CD4-positive, alpha-beta memory T cell (primary cell): ENCODE measurements at regions not wholly inside any gene's neighbourhood (a gene's known extent, or its start where the extent isn't known, plus 50 kb on each side); places are given as distances from the start of the nearest gene placed in this dataset.

Experiments
- CTCF ChIA-PET: fragments of 350-600 bp; sonication (Branson Sonifier 250); formaldehyde crosslinking; loops from one replicate; lab custom pipeline; 2021; ENCODE audit warnings: inconsistent platforms; ENCODE audit not compliant: partially characterized antibody; lab: Charles Lee
- POLR2A ChIA-PET: fragments of 350-600 bp; sonication (Branson Sonifier 250); formaldehyde crosslinking; loops from one replicate; lab custom pipeline; 2021; ENCODE audit not compliant: partially characterized antibody; lab: Charles Lee
- DNase-seq, 5 donors: peaks; one replicate each; pipeline versions ENCODE4 v3.0.0 to v3.0.0-alpha.2; 2020 to 2022; ENCODE audit warnings: mixed read lengths in 1 of 5
- H3K27ac ChIP-seq: one replicate; pipeline ENCODE4 v1.7.0; 2013; ENCODE audit warnings: low read depth, low read length
- H3K27me3 ChIP-seq: 2 replicates; pipeline ENCODE4 v1.7.0; 2013; ENCODE audit warnings: mild to moderate bottlenecking, low read length, moderate library complexity; ENCODE audit not compliant: insufficient read depth
- H3K36me3 ChIP-seq: 2 replicates; pipeline ENCODE4 v1.7.0; 2013; ENCODE audit warnings: mild to moderate bottlenecking, low read length, moderate library complexity; ENCODE audit not compliant: insufficient read depth
- H3K4me1 ChIP-seq: 2 replicates; pipeline ENCODE4 v1.7.0; 2013; ENCODE audit warnings: mild to moderate bottlenecking, low read length, moderate library complexity; ENCODE audit not compliant: insufficient read depth
- H3K4me3 ChIP-seq, 2 donors: one replicate each; pipeline ENCODE4 v1.7.0; 2013; ENCODE audit warnings: low read length in 2 of 2, mild to moderate bottlenecking in 1 of 2
- H3K9me3 ChIP-seq, 2 donors: one replicate each; pipeline ENCODE4 v1.7.0; 2013; ENCODE audit warnings: low read length in 2 of 2, control low read depth in 1 of 2; ENCODE audit not compliant: control insufficient read depth in 1 of 2
- H3K27ac Mint-ChIP-seq, 7 donors: one replicate each; pipeline ENCODE4 v1.8.0; 2020 to 2021; ENCODE audit warnings: mixed read lengths in 7 of 7, mild to moderate bottlenecking in 6 of 7, inconsistent platforms in 3 of 7, moderate library complexity in 3 of 7
- H3K27me3 Mint-ChIP-seq, 2 donors: one replicate each; pipeline ENCODE4 v1.8.0; 2020 to 2021; ENCODE audit warnings: mixed read lengths in 2 of 2
- H3K36me3 Mint-ChIP-seq, 2 donors: one replicate each; pipeline ENCODE4 v1.8.0; 2020 to 2021; ENCODE audit warnings: mixed read lengths in 2 of 2, inconsistent platforms in 1 of 2, mild to moderate bottlenecking in 1 of 2
- H3K4me1 Mint-ChIP-seq, 4 donors: one replicate each; pipeline ENCODE4 v1.8.0; 2020 to 2021; ENCODE audit warnings: mixed read lengths in 4 of 4, mild to moderate bottlenecking in 1 of 4
- H3K4me3 Mint-ChIP-seq, 8 donors: one replicate each; pipeline ENCODE4 v1.8.0; 2020 to 2021; ENCODE audit warnings: mixed read lengths in 8 of 8, mild to moderate bottlenecking in 7 of 8, moderate library complexity in 6 of 8, inconsistent platforms in 3 of 8
- H3K9me3 Mint-ChIP-seq, 8 donors: one replicate each; pipeline ENCODE4 v1.8.0; 2020 to 2021; ENCODE audit warnings: mixed read lengths in 8 of 8, mild to moderate bottlenecking in 5 of 8, inconsistent platforms in 3 of 8, moderate library complexity in 1 of 8
- intact Hi-C: fragments of 100-400 bp; cut with micrococcal nuclease; formaldehyde crosslinking; loops from one replicate; pipeline ENCODE4 v1.15.1; 2023

DNA sequence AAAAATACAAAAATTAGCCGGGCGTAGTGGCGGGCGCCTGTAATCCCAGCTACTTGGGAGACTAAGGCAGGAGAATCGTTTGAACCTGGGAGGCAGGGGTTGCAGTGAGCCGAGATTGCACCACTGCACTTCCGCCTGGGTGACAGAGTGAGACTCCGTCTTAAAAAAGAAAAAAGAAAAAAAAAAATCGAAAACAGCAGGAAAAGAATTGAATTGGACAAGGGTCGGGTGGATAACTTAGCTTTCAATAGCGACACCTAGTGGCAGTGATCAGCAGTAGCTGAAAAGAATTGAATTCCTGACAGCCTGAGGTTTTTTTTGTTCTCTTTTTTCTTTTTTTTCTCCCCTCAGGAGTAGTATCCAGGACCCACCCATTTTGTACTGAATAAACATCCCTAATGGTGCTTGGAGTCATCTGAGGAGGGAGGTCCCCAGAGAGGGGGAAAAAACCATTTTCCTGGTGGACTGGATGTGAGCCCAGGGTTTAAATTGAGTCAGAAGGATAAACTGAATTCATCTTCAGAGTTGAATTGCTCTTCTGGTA, 55.1 kb downstream of the CYCS start:
- POLR2A ChIA-PET = interaction anchor here (0.6 to 1.7 kb wide), 8 partner anchors 42 to 257 kb away, joined by 3 to 30 read pairs (median 5); partner anchors contain the start of gene OSBPL3
- CTCF ChIA-PET = interaction anchor here (0.6 to 8.2 kb wide), 30 partner anchors 8 to 262 kb away, joined by 3 to 123 read pairs (median 6); partner anchors contain the start of genes CYCS and OSBPL3

DNA sequence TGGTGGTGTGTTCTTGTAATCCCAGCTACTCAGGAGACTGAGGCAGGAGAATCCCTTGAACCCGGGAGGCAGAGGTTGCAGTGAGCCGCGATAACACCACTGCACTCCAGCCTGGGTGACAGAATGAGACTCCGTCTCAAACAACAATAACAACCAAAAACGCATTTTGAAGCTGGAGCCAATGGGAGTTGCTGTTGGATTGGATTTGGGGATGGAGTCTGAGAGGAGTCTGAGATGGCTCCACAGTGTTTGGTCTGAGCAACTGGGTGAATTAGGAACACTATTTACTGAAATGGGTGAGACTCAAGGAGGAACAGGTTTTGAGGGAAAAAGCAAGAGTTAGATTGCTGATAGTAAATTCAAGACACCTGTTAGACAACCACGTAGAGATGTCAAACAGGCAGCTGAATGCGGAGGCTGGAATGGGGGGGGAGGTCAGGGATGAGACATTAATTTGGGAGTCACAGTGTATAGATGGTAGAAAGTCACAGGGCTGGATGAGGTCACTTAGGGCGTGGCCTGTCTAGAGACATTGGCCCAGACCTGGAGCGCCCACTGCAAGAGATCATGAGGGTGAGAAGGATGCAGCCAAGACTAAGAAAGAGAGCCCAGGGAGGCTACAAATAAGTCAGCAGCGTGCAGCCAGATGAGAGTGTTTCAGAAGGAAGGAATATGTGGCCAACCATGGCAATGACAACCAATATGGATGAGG, 56.4 kb downstream of the CYCS start:
- H3K4me3 Mint-ChIP-seq = no peak overlapping the region
- H3K36me3 Mint-ChIP-seq = no peaks in the 10 kb centered on the region
- DNase-seq = no peak
- H3K27ac ChIP-seq = no peak overlapping the region
- H3K27me3 Mint-ChIP-seq = peaks cover 0 to 1% of the 10 kb centered on the region in 2 donors
- peaks cover 0 to 7% (median 4%) of the 10 kb centered on the region in 4 donors for H3K4me1 Mint-ChIP-seq
- peak overlapping the region in 5 of 7 donors; percentile 37 to 72 (median 58) for H3K27ac Mint-ChIP-seq
- CTCF ChIA-PET = interaction anchor here (0.8 to 8.8 kb wide), 13 partner anchors 23 to 254 kb away, joined by 3 to 73 read pairs (median 4); partner anchors contain the start of gene OSBPL3
- intact Hi-C loops = no loop called here
- H3K9me3 ChIP-seq = no peaks in the 10 kb centered on the region
- no peaks in the 10 kb centered on the region for H3K27me3 ChIP-seq
- no peak overlapping the region for H3K4me3 ChIP-seq
- H3K4me1 ChIP-seq = peaks cover 5% of the 10 kb centered on the region
- POLR2A ChIA-PET = interaction anchor here (0.6 to 2.9 kb wide), 4 partner anchors 40 to 248 kb away, joined by 3 to 11 read pairs (median 8); partner anchors contain the start of gene OSBPL3
- no peaks in the 10 kb centered on the region for H3K36me3 ChIP-seq
- no peaks in the 10 kb centered on the region for H3K9me3 Mint-ChIP-seq

More for the DNA sequence above, 55.1 kb downstream of the CYCS start:
- H3K27ac ChIP-seq = no peak overlapping the region
- peak; percentile 43 to 57 (median 54) for DNase-seq
- H3K4me3 ChIP-seq = no peak overlapping the region
- peaks cover 5% of the 10 kb centered on the region for H3K4me1 ChIP-seq
- H3K9me3 Mint-ChIP-seq = no peaks in the 10 kb centered on the region
- H3K9me3 ChIP-seq = no peaks in the 10 kb centered on the region
- H3K36me3 Mint-ChIP-seq = no peaks in the 10 kb centered on the region
- no peaks in the 10 kb centered on the region for H3K36me3 ChIP-seq
- intact Hi-C loops = loop anchor here (1.0 to 5.0 kb wide), 5 partner anchors 42 to 258 kb away; no protein-coding TSS in a partner anchor
- no peaks in the 10 kb centered on the region for H3K27me3 Mint-ChIP-seq
- H3K27me3 ChIP-seq = no peaks in the 10 kb centered on the region
- H3K4me3 Mint-ChIP-seq = no peak overlapping the region
- H3K27ac Mint-ChIP-seq = peak overlapping the region in 2 of 7 donors; percentile 44 to 51
- peaks cover 0 to 7% (median 4%) of the 10 kb centered on the region in 4 donors for H3K4me1 Mint-ChIP-seq

DNA sequence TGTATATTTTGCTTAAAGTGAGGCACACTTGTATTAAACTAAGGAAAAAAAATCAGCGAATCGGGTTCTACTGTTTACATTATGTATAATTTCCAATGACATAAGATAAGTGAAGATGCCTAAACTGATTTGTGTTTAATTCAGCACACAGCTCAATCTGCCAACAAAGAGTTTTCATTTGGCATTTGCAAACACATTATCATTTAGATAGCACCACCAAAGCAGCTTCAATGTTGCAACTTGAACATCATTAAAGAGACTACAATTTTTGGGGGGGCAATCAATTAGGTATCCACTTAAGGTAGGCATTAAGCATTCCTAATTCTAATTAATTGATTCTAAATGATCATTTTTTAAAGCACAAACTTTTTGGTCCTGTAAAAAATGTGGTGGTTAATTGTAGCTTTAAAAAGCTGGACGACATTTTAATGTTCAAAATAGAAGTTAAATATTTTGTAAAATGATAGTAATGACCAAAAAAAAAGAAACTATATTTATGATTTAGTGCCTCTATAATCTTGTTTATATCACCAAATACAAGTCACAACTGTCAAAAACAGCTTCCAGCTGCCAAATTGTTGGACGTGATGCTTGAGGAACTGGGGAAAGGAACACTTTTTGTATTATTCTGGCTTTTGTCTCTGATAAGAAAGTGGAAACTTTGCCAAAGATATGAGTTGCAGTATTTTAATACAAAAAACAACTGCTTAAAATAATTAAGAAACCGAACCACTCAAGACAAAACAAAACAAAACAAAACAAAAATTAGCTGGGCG, 57.1 kb downstream of the CYCS start:
- no peaks in the 10 kb centered on the region for H3K36me3 Mint-ChIP-seq
- no peak overlapping the region for H3K27ac ChIP-seq
- no peaks in the 10 kb centered on the region for H3K9me3 Mint-ChIP-seq
- H3K9me3 ChIP-seq = no peaks in the 10 kb centered on the region
- no peaks in the 10 kb centered on the region for H3K36me3 ChIP-seq
- no peaks in the 10 kb centered on the region for H3K27me3 ChIP-seq
- peaks cover 5% of the 10 kb centered on the region for H3K4me1 ChIP-seq
- ChIA-PET POLR2A (interaction anchor here (0.6 to 2.9 kb wide), 4 partner anchors 39 to 247 kb away, joined by 3 to 9 read pairs (median 5); partner anchors contain the start of gene OSBPL3), CTCF (interaction anchor here (0.8 to 8.8 kb wide), 15 partner anchors 9 to 254 kb away, joined by 3 to 73 read pairs (median 4); partner anchors contain the start of gene OSBPL3)
- H3K27me3 Mint-ChIP-seq = peaks cover 0 to 1% of the 10 kb centered on the region in 2 donors
- no peak overlapping the region for H3K4me3 ChIP-seq
- no peak overlapping the region for H3K27ac Mint-ChIP-seq
- H3K4me3 Mint-ChIP-seq = no peak overlapping the region
- intact Hi-C loops = no loop called here
- H3K4me1 Mint-ChIP-seq = peaks cover 0 to 7% (median 4%) of the 10 kb centered on the region in 4 donors
- DNase-seq = no peak

DNA sequence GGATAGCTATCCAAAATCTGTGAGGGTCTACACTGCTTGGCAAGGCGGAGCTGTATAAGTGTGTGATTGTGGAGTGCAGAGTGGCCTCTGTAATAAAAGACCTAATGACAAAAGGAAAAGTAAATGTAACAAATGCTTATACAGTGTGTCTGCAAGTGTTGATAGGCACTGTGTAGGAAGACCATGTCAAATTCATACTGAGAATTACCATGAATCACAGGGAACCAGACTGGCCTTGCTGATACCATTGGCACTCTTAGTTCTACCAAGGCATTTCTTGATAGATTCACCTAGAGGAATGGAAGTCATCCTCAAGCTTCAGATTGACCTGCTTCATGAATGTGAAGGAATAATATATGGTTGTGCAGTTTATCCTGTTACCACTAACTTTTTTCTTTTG, 58.8 kb downstream of the CYCS start:
- POLR2A ChIA-PET = interaction anchor here (2.9 kb wide), 1 partner anchor 87 kb away, joined by 9 read pairs; the partner anchor contains the start of gene OSBPL3
- H3K27me3 Mint-ChIP-seq = peaks cover 0 to 1% of the 10 kb centered on the region in 2 donors

DNA sequence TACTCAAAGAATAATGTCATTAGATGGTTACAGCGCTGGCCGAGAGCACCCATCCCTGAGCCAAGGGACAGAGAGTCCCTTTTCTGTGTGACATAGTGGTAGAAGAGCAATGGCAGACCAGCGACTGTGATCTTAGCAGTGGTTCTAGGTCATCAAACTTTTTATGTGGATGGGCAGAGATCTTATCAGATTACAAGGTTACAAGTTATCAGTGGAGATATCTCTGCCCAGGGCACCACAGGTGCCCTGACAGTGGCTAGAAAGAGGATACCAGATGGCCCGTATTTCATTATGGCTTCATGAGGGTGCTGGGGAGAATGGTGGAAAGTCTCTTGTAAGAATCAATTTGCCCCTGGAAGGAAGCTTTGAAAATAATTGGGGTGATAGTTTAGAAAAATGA, 62.7 kb downstream of the CYCS start:
- H3K27ac Mint-ChIP-seq = peak overlapping the region in 1 of 7 donors; percentile 43
- H3K27me3 Mint-ChIP-seq = peaks cover 1% of the 10 kb centered on the region in 2 donors
- intact Hi-C loops = no loop called here
- Histone ChIP-seq H3K36me3 (no peaks in the 10 kb centered on the region), H3K27me3 (no peaks in the 10 kb centered on the region), H3K4me3 (no peak overlapping the region), H3K27ac (no peak overlapping the region), H3K4me1 (no peaks in the 10 kb centered on the region), H3K9me3 (no peaks in the 10 kb centered on the region)
- H3K4me1 Mint-ChIP-seq = no peaks in the 10 kb centered on the region
- ChIA-PET CTCF (interaction anchor here (0.9 to 8.8 kb wide), 6 partner anchors 30 to 248 kb away, joined by 3 to 73 read pairs (median 3); no protein-coding TSS in a partner anchor), POLR2A (interaction anchor here (0.8 to 2.0 kb wide), 2 partner anchors 34 to 81 kb away, joined by 3 to 7 read pairs; no protein-coding TSS in a partner anchor)
- H3K4me3 Mint-ChIP-seq = no peak overlapping the region
- no peaks in the 10 kb centered on the region for H3K36me3 Mint-ChIP-seq
- DNase-seq = no peak
- H3K9me3 Mint-ChIP-seq = peaks cover 0 to 4% (median 0%) of the 10 kb centered on the region in 8 donors

More for the DNA sequence above, 58.8 kb downstream of the CYCS start:
- H3K36me3 Mint-ChIP-seq = no peaks in the 10 kb centered on the region
- H3K4me1 Mint-ChIP-seq = peaks cover 0 to 7% (median 4%) of the 10 kb centered on the region in 4 donors
- H3K9me3 Mint-ChIP-seq = peaks cover 0 to 2% (median 0%) of the 10 kb centered on the region in 8 donors
- Histone ChIP-seq H3K27me3 (no peaks in the 10 kb centered on the region), H3K36me3 (no peaks in the 10 kb centered on the region), H3K4me1 (peaks cover 5% of the 10 kb centered on the region), H3K9me3 (no peaks in the 10 kb centered on the region), H3K27ac (no peak overlapping the region), H3K4me3 (no peak overlapping the region)
- H3K27ac Mint-ChIP-seq = no peak overlapping the region
- H3K4me3 Mint-ChIP-seq = no peak overlapping the region
- CTCF ChIA-PET = interaction anchor here (0.6 to 8.8 kb wide), 10 partner anchors 15 to 252 kb away, joined by 3 to 73 read pairs (median 4); partner anchors contain the start of gene OSBPL3
- intact Hi-C loops = no loop called here
- no peak for DNase-seq

DNA sequence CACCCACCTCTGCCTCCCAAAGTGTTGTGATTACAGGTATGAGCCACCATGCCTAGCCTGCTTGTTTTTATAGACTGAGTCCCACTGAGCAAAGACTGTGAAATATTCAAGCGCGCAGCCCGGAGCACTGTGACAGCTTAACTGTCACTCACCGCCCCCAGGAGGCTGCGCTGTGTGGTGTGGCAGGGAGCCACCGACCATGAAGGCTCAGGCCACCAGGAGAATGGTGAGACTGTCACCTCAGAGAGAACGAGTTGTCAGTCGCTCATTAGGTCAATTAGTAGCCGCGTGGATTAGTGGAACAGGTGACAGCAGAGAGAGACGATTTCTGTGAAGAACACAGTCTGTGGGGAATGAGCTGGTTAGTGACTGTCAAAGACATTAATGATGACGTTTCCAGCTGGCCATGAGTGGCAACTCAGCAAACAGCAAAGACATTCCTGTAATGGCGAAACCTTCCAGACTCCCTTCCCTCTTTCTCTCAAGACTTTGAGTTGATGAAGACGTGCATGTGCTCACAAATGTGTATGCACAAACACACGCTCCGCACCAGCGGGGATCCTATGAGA, 64.5 kb downstream of the CYCS start:
- H3K4me1 Mint-ChIP-seq = no peaks in the 10 kb centered on the region
- no peak overlapping the region for H3K4me3 Mint-ChIP-seq
- DNase-seq = no peak
- H3K27ac Mint-ChIP-seq = peak overlapping the region in 1 of 7 donors; percentile 23
- peaks cover 3% of the 10 kb centered on the region in 2 donors for H3K27me3 Mint-ChIP-seq
- H3K4me3 ChIP-seq = no peak overlapping the region
- ChIA-PET CTCF (interaction anchor here (1.1 to 8.8 kb wide), 5 partner anchors 30 to 246 kb away, joined by 3 to 73 read pairs (median 3); no protein-coding TSS in a partner anchor), POLR2A (no interaction called here)
- H3K36me3 ChIP-seq = no peaks in the 10 kb centered on the region
- H3K9me3 ChIP-seq = no peaks in the 10 kb centered on the region
- H3K27ac ChIP-seq = no peak overlapping the region
- intact Hi-C loops = no loop called here
- H3K9me3 Mint-ChIP-seq = peaks cover 0 to 4% (median 0%) of the 10 kb centered on the region in 8 donors
- H3K36me3 Mint-ChIP-seq = no peaks in the 10 kb centered on the region
- H3K27me3 ChIP-seq = no peaks in the 10 kb centered on the region
- no peaks in the 10 kb centered on the region for H3K4me1 ChIP-seq
